Right kidney (tissue), 1 donor: ENCODE measurements at regions not wholly inside any gene's neighbourhood (a gene's known extent, or its start where the extent isn't known, plus 50 kb on each side); places are given as distances from the start of the nearest gene placed in this dataset.

Experiments used
- DNase-seq: peaks from one replicate; pipeline ENCODE4 v3.0.0-alpha.2; 2016

GRCh38 chr11:104830508-104830907, 67.8 kb downstream of the CASP12 start:
- DNase-seq, result no peak

DNA sequence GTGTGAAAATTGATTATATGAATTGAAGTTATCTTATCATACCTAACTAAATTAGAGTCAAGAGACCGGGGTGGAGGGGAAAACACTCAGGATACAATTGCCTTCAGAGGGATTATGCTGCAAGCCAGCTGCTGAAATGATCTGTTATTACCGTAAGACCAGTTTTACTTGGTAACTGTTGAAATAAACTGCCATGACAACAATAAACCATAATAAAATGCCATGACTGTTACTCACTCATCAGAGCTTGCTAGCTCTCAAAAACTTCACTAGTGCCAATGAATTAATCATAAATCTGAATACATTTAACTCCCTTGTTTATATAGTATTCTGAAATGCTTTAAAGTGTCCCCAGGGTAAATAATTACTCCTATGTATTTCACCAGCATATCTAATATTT, 68.2 kb downstream of the CASP12 start:
- DNase-seq, result no peak

GRCh38 chr11:104826772-104827171, 71.5 kb downstream of the CASP12 start:
- DNase-seq, result no peak

- no peak for DNase-seq
Measured at GRCh38 chr11:104823657-104824056, 74.6 kb downstream of the CASP12 start.

- DNase-seq, result no peak
Measured at GRCh38 chr11:104820431-104820830, 77.8 kb downstream of the CASP12 start.

- no peak for DNase-seq
Measured at GRCh38 chr11:104819603-104820002, 78.7 kb downstream of the CASP12 start.

- DNase-seq, result no peak
Measured at GRCh38 chr11:104819107-104819506, 79.2 kb downstream of the CASP12 start.

DNA sequence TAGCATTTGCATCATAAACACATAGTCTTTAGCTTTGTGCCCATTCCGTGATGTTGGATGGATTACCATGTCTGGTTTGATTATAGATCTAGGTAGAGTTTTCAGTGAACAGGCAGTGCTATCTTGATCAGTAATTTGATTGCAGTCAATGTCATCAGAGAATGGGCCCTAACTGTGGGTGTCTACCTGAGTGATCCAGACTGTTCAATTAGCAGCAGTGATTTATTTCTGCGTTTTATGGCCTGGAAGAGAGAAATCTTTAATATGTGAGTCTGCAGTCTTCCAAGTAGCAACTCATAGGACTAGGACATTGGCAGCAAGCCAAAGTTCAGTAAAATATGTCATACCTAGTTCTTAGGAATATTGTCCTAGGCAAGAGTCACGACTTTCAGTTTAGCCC, 80.3 kb downstream of the CASP12 start:
- no peak for DNase-seq

- DNase-seq, result no peak
Measured at GRCh38 chr11:104813532-104813931, 84.7 kb downstream of the CASP12 start.

DNA sequence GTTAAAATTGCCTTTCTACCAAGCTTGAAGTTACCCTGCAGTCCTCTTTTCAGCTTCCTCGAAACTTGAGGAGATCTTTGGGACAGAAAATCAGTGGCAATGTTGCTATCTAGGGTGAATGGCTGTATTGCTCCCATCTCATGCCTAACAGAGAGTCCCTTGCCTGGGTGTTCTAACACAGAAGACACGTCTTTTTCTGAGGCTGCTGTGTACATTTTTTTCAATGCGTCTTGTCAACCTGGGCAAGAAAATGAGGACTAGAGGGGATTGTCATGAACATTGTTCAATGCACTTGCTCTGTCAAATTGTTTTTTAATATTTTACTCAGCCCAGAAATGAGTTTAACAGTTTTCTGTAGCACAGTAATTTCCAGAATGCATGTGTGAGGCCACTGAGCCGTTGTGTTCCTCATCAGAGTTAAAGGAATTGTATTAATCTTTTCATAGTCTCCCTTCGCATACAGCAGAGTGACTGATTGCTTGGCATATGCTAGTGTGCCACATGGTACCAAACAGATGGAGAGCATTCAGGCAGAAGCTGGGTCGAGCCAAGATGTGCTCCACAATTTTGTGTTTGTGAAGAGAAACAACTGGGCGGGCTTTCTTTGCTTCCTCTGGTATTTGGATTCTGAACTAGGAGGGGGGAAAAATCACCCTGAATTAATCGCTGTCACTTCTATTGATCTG, 86.0 kb downstream of the CASP12 start:
- no peak for DNase-seq

- DNase-seq, result no peak
Measured at GRCh38 chr11:104803776-104804175, 94.5 kb downstream of the CASP12 start.

DNA sequence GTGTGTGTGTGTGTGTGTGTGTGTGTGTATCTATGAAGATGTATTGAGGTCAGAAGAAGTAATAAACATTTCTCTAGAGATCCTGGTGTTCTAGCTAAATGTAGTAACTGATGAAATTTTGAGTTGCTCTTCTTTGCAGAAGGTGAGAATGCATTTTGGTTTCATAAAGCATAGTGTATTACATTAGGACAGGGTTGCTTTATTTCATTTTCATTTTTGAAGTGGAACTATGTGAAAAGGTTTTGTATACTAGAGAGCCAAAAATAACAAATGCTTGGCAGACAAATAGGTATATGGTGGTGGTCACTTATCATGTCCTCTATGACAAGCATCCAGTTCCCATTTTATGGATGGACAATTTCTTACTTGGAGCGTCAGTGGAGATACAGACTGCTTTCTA, 99.0 kb downstream of the CASP12 start:
- no peak for DNase-seq

DNA sequence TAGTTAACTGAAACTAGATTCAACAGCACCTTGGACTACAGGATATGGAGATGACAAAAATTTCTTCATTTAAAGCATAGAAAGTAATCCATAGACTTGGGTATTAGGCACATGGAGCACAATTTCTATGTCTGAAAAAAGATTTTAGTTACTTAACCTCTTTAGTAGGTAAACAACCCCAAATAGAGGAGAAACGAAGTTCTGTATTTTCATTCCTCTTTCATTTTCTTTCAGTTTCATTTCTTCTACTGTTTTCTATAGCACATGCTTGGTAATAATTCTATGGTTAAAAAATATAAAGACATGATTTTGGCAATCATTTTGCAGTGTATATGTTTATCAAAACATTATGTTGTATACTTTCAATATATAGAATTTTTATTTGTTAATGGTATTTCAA, 99.5 kb downstream of the CASP12 start:
- DNase-seq, result no peak

GRCh38 chr11:104796301-104796700, 102.0 kb downstream of the CASP12 start:
- DNase-seq, result no peak

- DNase-seq, result no peak
Measured at GRCh38 chr11:104795501-104796213, 102.6 kb downstream of the CASP12 start.

- no peak for DNase-seq
Measured at GRCh38 chr11:104792861-104793260, 105.4 kb downstream of the CASP12 start.

DNA sequence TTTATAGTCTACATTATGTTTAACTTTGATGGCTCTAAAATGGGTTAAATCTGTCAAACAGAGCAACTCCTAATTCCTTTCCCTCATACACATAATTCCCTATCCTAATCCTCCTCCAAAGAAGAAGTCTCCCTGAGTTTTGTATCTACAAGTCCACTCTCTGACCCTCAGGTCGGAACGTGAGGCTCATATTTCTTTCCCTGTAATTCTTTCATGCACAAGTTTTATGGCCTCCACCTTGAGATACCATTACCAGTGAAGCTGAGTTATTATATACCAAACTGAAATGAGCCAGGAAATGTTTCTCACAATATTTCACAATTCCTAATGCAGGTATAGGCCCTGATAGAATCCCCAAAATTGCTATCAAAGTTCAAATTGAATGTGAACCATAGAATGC, 106.4 kb downstream of the CASP12 start:
- DNase-seq, result no peak

GRCh38 chr11:104784684-104785460, 113.4 kb downstream of the CASP12 start:
- DNase-seq, result no peak

DNA sequence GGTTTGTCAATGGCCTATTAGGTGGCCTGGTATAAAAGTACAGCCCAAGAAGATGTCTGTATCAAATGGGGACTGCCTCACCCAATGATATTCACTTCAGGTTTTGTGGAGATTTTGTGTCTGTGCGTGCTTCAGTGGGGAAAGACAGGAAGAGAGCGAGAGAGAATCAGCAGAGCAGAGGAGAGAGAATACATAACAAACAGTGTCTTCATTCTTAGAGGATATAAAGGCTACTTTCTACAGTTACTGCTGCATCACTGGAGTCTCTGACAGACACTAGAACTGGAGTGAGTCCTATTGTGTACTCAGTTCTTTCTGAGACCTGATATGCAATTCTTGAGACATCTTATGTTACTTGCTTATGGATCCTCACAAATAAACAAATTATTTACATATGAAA, 115.0 kb downstream of the CASP12 start:
- DNase-seq, result no peak

DNA sequence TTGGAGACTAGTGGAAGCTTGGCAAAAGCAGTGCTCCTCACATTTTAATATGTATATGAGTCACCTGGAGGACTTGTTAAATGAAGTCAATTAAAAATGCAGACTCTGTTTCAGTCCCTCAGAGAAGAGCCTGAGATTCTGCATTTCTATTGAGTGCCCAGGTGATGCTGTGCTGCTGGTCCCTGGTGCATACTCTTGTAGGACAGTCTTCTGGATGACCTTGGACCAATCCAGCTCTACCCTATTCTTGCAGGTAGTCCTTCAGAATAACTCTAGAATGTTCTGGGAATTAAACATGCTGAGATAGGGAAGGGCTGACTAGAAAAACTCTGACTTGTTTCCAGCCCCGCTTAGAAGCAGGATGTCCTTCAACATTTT, 115.9 kb downstream of the CASP12 start:
- no peak for DNase-seq

DNA sequence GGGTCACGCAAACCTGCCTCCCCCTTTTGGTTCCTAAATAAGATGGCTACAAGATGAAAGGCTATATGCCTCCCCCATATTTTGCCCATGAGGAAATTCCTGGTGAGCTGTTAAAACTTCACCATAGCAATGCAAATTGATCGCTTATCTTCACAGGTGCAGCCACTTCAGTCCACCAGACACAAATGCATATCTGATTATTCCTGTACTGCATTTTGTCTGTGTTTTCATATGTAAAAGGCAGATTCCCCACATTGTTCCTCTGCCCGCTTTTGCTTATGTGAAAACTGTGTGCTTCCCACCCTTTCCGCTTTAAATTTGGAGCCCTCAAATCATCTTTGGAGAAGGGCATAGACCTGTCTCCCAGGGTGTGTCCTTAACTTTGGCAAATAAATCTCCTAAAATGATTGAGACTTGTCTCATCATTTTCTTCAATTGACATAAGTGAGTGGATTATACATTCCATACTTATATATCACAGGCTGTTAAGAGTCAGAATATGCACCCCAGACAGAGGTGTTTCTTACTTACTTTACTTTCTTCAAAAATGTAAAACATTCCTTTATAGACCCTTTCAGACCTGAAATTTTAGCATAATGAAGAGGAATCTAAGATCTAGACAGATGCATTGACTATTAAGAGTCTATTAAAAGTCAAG, 116.4 kb downstream of the CASP12 start:
- DNase-seq, result no peak

DNA sequence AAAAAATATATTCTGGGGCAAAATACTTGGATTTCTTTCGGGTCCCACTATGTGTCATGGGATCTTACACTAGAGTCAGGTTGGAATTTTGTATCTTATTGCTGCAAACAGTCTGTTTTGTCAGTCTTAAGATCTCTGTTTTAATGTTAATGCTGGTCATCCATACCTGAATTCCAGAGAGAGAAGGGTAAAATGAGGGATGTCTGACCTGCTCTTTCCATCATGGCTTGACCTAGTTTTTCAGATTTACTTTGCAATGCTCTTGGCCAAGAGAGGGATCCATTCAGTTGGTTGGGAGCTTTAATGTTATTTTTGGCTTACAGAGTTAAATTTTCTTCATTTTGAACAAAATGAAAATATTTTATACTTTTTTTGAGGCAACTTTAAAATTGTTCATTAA, 117.2 kb downstream of the CASP12 start:
- DNase-seq, result no peak
